DOHH2 (cell line): ENCODE measurements at regions not wholly inside any gene's neighbourhood (a gene's known extent, or its start where the extent isn't known, plus 50 kb on each side); places are given as distances from the start of the nearest gene placed in this dataset.

Source experiments
- H3F3A ChIP-seq: fragments of 200-600 bp; sonication (generic), shearing (Covaris generic); 2 replicates; pipeline ENCODE4 v1.6.0; 2016; ENCODE audit warnings: antibody characterized with exemption, mild to moderate bottlenecking; ENCODE audit not compliant: control insufficient read depth, insufficient read depth
- H3K27ac ChIP-seq: fragments of 200-600 bp; sonication (generic); 2 replicates; pipeline ENCODE4 v1.5.1; 2014; ENCODE audit warnings: low read depth, mild to moderate bottlenecking, low read length, moderate library complexity
- H3K27me3 ChIP-seq: fragments of 200-600 bp; sonication (generic); 2 replicates; pipeline ENCODE4 v1.6.1; 2014; ENCODE audit warnings: mild to moderate bottlenecking, low read length, mixed read lengths; ENCODE audit not compliant: control insufficient read depth
- H3K36me3 ChIP-seq: fragments of 200-600 bp; sonication (generic); 2 replicates; pipeline ENCODE4 v1.6.1; 2014; ENCODE audit warnings: mild to moderate bottlenecking, low read length, moderate library complexity, mixed read lengths; ENCODE audit not compliant: control insufficient read depth
- H3K4me1 ChIP-seq: fragments of 200-600 bp; sonication (generic); 2 replicates; pipeline ENCODE4 v1.6.1; 2014; ENCODE audit warnings: mild to moderate bottlenecking, low read length, mixed read lengths; ENCODE audit not compliant: control insufficient read depth
- H3K4me2 ChIP-seq: fragments of 200-600 bp; sonication (generic); 2 replicates; pipeline ENCODE4 v1.6.0; 2014; ENCODE audit warnings: mild to moderate bottlenecking, low read length, moderate library complexity
- H3K4me3 ChIP-seq: fragments of 200-600 bp; sonication (generic); 2 replicates; pipeline ENCODE4 v1.5.1; 2014; ENCODE audit warnings: mild to moderate bottlenecking, low read length, mixed read lengths
- H3K79me2 ChIP-seq: fragments of 200-600 bp; sonication (generic); 2 replicates; pipeline ENCODE4 v1.6.1; 2014; ENCODE audit warnings: mild to moderate bottlenecking, low read length, mixed read lengths; ENCODE audit not compliant: control insufficient read depth
- H3K9me2 ChIP-seq: fragments of 200-600 bp; sonication (generic); replicated peaks from 2 replicates; pipeline ENCODE4 v1.6.1; 2014; ENCODE audit warnings: mild to moderate bottlenecking, low read length, mixed read lengths; ENCODE audit not compliant: control insufficient read depth
- H3K9me3 ChIP-seq: fragments of 200-600 bp; sonication (generic); 2 replicates; pipeline ENCODE4 v1.6.1; 2014; ENCODE audit warnings: antibody characterized with exemption, low read length, mixed read lengths; ENCODE audit not compliant: control insufficient read depth, insufficient read depth
- H4K20me1 ChIP-seq: fragments of 200-600 bp; sonication (generic); 2 replicates; pipeline ENCODE4 v1.6.0; 2014; ENCODE audit warnings: low read depth, mild to moderate bottlenecking, antibody characterized with exemption, low read length, moderate library complexity; ENCODE audit not compliant: control insufficient read depth, insufficient read depth
- EZH2phosphoT487 ChIP-seq: fragments of 200-600 bp; sonication (generic); IDR thresholded peaks from 2 replicates; pipeline ENCODE4 v1.6.1; 2017; ENCODE audit warnings: borderline replicate concordance, mild to moderate bottlenecking, antibody characterized with exemption, low read length, moderate library complexity, mixed read lengths
- TF ChIP-seq, protein P1 (sequence below): fragments of 200-600 bp; sonication (generic); IDR thresholded peaks from one replicate; pipeline ENCODE4 v1.5.1; 2014; ENCODE audit warnings: antibody characterized with exemption, mild to moderate bottlenecking, low read depth, low read length; ENCODE audit not compliant: poor library complexity, severe bottlenecking

DNA sequence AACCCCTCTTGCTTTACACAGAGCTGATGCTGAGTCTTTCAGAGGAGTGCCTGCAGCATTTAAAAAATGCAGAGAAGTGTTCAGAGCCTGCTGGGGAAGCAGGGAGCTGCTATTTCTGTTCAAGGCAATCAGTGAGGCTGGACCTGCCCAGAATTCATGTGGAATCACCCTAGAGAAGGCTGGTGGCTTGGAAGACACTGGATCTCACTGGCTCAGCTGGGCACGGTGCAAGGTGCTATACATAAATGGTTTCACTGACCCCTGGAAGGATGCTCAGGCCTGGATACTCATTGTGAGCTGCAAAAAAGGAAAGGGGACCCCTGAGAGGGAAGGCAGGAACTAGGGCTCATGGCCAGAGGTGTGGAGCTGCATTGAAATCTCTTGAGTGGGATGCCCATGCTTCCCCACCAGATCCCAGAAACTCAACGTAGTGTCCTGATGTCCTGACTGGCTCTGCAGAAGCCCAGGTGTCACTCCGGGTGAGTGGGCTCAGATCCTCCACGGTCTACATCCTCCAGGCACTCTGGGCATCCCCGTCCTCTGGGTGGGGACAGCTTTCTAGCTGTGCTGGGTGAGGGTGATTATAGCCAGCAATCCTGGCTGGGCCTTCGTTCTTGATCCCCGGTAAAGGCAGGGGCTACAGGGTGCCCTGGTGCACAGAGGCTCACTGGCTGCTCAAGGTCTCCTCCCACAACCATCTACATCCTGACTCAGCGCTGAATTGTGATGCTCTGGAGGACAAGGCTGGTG, 77.2 kb upstream of the TNS3 start:
- Histone ChIP-seq H3K27me3 (no peaks in the 10 kb centered on the region), H3K4me2 (no peak overlapping the region), H3K27ac (no peak overlapping the region), H3K9me3 (no peaks in the 10 kb centered on the region), H3F3A (no peaks in the 10 kb centered on the region), H3K4me1 (peaks cover 12% of the 10 kb centered on the region), H3K36me3 (no peaks in the 10 kb centered on the region), H4K20me1 (no peaks in the 10 kb centered on the region), H3K9me2 (no peaks in the 10 kb centered on the region), H3K4me3 (no peak overlapping the region), H3K79me2 (no peaks in the 10 kb centered on the region)
- TF ChIP-seq EZH2phosphoT487 = no peak
- TF ChIP-seq, protein P1, sequence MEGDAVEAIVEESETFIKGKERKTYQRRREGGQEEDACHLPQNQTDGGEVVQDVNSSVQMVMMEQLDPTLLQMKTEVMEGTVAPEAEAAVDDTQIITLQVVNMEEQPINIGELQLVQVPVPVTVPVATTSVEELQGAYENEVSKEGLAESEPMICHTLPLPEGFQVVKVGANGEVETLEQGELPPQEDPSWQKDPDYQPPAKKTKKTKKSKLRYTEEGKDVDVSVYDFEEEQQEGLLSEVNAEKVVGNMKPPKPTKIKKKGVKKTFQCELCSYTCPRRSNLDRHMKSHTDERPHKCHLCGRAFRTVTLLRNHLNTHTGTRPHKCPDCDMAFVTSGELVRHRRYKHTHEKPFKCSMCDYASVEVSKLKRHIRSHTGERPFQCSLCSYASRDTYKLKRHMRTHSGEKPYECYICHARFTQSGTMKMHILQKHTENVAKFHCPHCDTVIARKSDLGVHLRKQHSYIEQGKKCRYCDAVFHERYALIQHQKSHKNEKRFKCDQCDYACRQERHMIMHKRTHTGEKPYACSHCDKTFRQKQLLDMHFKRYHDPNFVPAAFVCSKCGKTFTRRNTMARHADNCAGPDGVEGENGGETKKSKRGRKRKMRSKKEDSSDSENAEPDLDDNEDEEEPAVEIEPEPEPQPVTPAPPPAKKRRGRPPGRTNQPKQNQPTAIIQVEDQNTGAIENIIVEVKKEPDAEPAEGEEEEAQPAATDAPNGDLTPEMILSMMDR = no peak

DNA sequence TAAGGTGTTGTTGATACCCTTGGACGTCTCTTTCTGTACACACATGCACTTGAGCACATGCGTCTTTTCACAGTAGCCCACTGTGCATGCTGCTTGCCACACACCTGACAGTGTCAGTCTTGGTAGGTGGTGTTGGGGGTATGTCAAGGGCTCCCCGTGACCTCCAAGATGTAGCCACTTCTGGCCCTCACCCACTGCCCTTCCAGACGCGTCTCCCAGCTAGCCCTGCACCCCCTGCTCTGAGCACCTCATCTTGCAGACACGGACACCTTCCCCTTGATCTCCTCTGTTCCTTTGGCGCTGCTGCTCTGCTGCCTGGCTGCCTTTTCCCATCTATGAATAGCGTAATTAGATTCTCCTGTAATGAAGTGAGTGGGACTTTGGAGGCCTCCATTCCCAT, 75.2 kb upstream of the TNS3 start:
- no peaks in the 10 kb centered on the region for H4K20me1 ChIP-seq
- no peak overlapping the region for H3K4me3 ChIP-seq
- no peak for TF ChIP-seq EZH2phosphoT487
- TF ChIP-seq, protein P1 = no peak
- H3K79me2 ChIP-seq = no peaks in the 10 kb centered on the region
- no peak overlapping the region for H3K27ac ChIP-seq
- H3K4me2 ChIP-seq = no peak overlapping the region
- H3K9me3 ChIP-seq = no peaks in the 10 kb centered on the region
- no peaks in the 10 kb centered on the region for H3K27me3 ChIP-seq
- no peaks in the 10 kb centered on the region for H3K9me2 ChIP-seq
- H3K36me3 ChIP-seq = no peaks in the 10 kb centered on the region
- no peaks in the 10 kb centered on the region for H3F3A ChIP-seq
- peaks cover 19% of the 10 kb centered on the region for H3K4me1 ChIP-seq

DNA sequence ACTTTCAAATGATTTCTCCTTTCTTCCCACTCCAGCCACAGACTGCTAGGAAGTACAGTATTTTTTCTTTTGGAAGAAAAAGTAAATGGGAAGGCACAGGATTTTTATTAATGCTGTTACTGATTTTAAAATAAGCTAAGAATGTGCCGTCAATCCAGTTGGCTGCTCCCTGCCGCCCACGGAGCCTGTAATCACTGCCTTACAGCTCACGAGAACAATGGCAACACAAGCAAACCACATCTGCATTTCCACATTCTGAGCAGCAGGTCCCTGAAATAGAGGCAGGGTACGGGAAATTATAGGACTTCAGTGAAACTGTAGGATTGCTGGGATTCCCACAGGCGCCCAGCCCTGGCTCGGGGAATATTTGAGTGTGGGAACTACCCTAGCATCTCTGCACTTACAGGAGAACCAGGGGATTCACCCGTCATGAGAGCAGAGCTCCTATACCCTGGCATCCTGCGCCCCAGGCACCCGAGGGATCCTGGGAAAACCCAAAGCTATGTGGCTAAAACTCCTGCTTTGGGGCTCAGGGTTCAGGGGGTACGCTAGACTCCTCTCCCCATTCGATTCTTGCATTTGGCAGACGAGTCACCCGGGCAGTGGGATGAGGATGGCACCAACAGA, 72.9 kb upstream of the TNS3 start:
- Histone ChIP-seq H3K4me2 (no peak overlapping the region), H3K4me1 (peaks cover 24% of the 10 kb centered on the region), H3K4me3 (no peak overlapping the region), H3K36me3 (no peaks in the 10 kb centered on the region), H4K20me1 (no peaks in the 10 kb centered on the region), H3K27me3 (no peaks in the 10 kb centered on the region), H3K9me3 (no peaks in the 10 kb centered on the region), H3K27ac (no peak overlapping the region), H3K9me2 (no peaks in the 10 kb centered on the region), H3K79me2 (no peaks in the 10 kb centered on the region), H3F3A (no peaks in the 10 kb centered on the region)
- TF ChIP-seq, protein P1 = no peak
- no peak for TF ChIP-seq EZH2phosphoT487
